ENCODE measurements at regions not wholly inside any gene's neighbourhood (a gene's known extent, or its start where the extent isn't known, plus 50 kb on each side); places are given as distances from the start of the nearest gene placed in this dataset.

DNA sequence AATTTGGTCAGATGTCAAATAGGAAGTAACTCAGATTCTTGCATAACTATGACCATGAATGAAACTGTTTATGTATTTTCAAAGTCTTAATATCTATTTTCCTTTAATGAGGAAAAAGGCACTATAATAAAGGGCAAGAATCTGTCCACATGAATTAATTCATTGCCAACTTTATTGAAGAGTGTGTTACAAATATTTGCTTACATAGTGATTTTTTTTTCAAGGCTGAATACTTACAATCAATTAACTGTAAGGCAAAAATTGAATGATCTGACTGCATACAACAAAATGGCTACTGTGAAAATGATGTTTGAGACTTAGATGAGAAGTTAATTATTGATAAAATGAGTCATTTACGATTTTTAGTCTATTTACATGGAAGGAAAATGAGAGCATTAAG lies 475.0 kb downstream of the DNAJB9 start:
- intact Hi-C loops (cut with DNase I) = no loop called here
- no peak for DNase-seq (ENCODE audit: low spot score in 2 of 2)
- Histone ChIP-seq H3K4me1 (no peaks in the 10 kb centered on the region), H3K4me3 (no peak overlapping the region), H3K36me3 (no peaks in the 10 kb centered on the region), H3K9me3 (no peaks in the 10 kb centered on the region), H3K27ac (no peak overlapping the region), H3K27me3 (no peaks in the 10 kb centered on the region)
- TF ChIP-seq, protein P1, sequence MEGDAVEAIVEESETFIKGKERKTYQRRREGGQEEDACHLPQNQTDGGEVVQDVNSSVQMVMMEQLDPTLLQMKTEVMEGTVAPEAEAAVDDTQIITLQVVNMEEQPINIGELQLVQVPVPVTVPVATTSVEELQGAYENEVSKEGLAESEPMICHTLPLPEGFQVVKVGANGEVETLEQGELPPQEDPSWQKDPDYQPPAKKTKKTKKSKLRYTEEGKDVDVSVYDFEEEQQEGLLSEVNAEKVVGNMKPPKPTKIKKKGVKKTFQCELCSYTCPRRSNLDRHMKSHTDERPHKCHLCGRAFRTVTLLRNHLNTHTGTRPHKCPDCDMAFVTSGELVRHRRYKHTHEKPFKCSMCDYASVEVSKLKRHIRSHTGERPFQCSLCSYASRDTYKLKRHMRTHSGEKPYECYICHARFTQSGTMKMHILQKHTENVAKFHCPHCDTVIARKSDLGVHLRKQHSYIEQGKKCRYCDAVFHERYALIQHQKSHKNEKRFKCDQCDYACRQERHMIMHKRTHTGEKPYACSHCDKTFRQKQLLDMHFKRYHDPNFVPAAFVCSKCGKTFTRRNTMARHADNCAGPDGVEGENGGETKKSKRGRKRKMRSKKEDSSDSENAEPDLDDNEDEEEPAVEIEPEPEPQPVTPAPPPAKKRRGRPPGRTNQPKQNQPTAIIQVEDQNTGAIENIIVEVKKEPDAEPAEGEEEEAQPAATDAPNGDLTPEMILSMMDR (IDR thresholded peaks at IDR 0.05) = no peak

DNA sequence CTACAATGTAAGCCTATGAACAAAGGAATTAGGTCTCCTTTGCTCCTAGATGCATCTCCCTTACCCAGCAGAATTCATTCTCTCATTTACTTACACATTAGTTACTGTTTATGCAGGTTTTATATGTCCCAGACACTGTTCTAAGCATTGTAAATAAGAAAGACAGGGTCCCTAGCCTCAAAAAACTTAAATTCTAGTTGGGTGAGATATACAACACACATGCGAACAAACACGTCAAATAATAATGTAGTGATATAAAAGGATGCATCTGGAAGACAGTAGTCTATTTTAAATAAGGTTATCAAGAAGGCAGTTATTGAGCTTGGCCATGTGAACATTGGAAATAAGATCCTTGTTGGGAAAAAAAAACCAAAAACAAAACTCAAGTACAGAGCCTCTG lies 479.7 kb downstream of the DNAJB9 start:
- intact Hi-C loops (cut with DNase I) = no loop called here
- no peak for DNase-seq (ENCODE audit: low spot score in 2 of 2)
- TF ChIP-seq, protein P1 (IDR thresholded peaks at IDR 0.05) = no peak

DNA sequence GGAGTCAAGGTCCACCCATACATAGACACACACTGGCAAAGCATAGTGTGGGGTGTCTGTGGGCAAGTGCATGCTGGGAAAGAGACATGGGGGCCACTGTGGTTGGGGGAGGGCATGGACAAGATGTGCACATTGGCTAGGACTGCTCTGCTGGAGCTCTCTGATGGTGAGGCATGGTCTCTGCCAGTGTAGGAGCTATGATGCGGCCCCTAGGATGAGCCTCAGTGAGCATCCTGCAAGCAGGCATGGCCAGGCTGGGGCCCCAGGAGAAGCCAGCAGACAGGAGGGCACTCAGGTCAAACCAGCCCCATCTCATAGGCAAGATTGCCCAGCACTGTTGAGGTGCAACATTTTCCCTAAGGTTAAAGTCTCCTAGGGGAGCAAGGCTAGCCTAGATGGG lies 489.4 kb downstream of the DNAJB9 start:
- no peak overlapping the region for H3K27ac ChIP-seq
- H3K9me3 ChIP-seq = no peaks in the 10 kb centered on the region
- H3K4me1 ChIP-seq = no peaks in the 10 kb centered on the region
- H3K4me3 ChIP-seq = no peak overlapping the region
- DNase-seq (ENCODE audit: low spot score in 2 of 2) = no peak
- H3K36me3 ChIP-seq = no peaks in the 10 kb centered on the region
- intact Hi-C loops (cut with DNase I) = no loop called here
- H3K27me3 ChIP-seq = no peaks in the 10 kb centered on the region
- TF ChIP-seq, protein P1 (IDR thresholded peaks at IDR 0.05) = no peak

More for the DNA sequence above, 479.7 kb downstream of the DNAJB9 start:
- Histone ChIP-seq H3K9me3 (no peaks in the 10 kb centered on the region), H3K27me3 (no peaks in the 10 kb centered on the region), H3K36me3 (no peaks in the 10 kb centered on the region), H3K4me1 (no peaks in the 10 kb centered on the region), H3K4me3 (no peak overlapping the region), H3K27ac (no peak overlapping the region)

DNA sequence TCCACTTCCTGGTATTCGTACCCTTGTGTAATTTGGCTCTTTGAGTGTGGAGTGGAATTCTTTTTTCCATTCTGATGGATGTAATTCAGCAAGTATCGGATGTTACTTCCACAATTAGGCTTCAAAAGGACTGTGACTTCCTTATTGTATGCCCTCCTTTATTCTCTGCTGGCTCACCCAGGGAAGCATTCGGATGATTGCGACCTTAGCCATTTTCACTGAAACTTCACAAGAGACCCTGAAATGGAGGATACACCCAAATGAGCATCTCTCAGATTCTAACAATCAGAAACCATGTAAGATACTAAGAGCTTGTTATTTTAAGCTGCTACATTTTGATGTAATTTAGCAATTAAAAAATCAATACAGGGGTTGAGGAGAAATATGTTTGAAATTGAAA lies 493.1 kb downstream of the DNAJB9 start:
- H3K27ac ChIP-seq = no peak overlapping the region
- H3K36me3 ChIP-seq = no peaks in the 10 kb centered on the region
- H3K9me3 ChIP-seq = no peaks in the 10 kb centered on the region
- H3K27me3 ChIP-seq = no peaks in the 10 kb centered on the region
- no peaks in the 10 kb centered on the region for H3K4me1 ChIP-seq
- TF ChIP-seq, protein P1 (IDR thresholded peaks at IDR 0.05) = no peak
- no peak for DNase-seq (ENCODE audit: low spot score in 2 of 2)
- H3K4me3 ChIP-seq = no peak overlapping the region
- intact Hi-C loops (cut with DNase I) = no loop called here

DNA sequence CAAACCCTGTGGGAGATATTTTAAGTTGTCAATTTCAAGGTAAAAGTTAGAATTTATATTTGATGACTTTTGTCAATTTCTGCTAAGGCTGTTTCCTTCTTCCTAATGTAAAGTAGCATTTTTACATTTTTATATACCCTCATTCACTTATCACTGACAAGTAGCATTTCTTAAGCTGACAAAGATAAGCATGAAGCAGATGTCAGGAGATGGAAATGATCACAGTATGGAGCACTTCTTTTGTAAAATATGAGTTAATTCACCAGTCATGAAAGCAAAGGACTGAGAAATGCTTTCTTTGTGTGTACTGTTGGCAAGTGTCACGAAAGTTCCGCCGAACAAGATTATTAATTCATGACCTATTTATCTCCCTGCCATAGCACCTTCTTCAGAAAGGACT lies 503.9 kb downstream of the DNAJB9 start:
- Histone ChIP-seq H3K27ac (no peak overlapping the region), H3K27me3 (no peaks in the 10 kb centered on the region), H3K4me1 (no peaks in the 10 kb centered on the region), H3K36me3 (no peaks in the 10 kb centered on the region), H3K4me3 (no peak overlapping the region), H3K9me3 (no peaks in the 10 kb centered on the region)
- DNase-seq (ENCODE audit: low spot score in 2 of 2) = no peak
- intact Hi-C loops (cut with DNase I) = no loop called here
- TF ChIP-seq, protein P1 (IDR thresholded peaks at IDR 0.05) = no peak

DNA sequence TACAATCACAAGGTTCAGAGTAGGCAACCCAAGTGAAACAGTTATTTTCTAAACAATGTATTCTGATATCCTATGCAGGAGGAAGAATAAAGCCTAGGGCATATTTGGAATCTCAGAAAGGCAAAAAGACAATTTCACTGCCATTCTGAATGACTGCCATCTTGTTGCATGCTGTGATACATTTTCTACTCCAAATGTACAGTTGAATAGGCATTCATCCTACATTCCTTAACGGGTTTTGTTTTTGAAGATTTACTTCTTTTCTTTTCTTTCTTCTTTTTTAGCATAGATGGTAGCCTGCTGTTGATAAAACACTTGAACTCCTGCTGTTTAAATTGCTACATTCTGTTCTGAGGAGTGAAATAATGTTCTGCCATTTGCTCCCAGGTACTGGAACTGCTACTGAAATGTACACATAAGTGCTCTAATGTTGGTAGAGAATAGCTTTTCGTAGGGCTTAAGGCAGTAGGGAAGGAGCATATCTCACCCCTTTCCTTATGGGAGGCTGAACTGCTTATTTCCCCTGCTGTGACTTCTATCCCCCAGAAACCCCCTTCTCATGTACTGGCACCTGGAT lies 506.8 kb downstream of the DNAJB9 start:
- Histone ChIP-seq H3K27ac (no peak overlapping the region), H3K4me3 (no peak overlapping the region), H3K27me3 (no peaks in the 10 kb centered on the region), H3K36me3 (no peaks in the 10 kb centered on the region), H3K9me3 (no peaks in the 10 kb centered on the region), H3K4me1 (no peaks in the 10 kb centered on the region)
- TF ChIP-seq, protein P1 (IDR thresholded peaks at IDR 0.05) = no peak
- intact Hi-C loops (cut with DNase I) = no loop called here
- DNase-seq (ENCODE audit: low spot score in 2 of 2) = no peak

Data from ascending aorta (tissue), 2 donors.